ENCODE measurements at regions not wholly inside any gene's neighbourhood (a gene's known extent, or its start where the extent isn't known, plus 50 kb on each side); places are given as distances from the start of the nearest gene placed in this dataset.
"Not testable (repeated sequence)": the region's sequence is repeated elsewhere in the genome, so short reads cannot be mapped to it uniquely, and the experiment has no call there.

GRCh38 chr4:30462445-30463090 lies 257.6 kb upstream of the PCDH7 start:
- no peak for DNase-seq

- DNase-seq: no peak
Observed at GRCh38 chr4:30471861-30472260, 248.3 kb upstream of the PCDH7 start.

GRCh38 chr4:30473225-30473624 lies 246.9 kb upstream of the PCDH7 start:
- DNase-seq: no peak

- DNase-seq: no peak
Observed at GRCh38 chr4:30495251-30495650, 224.9 kb upstream of the PCDH7 start.

- no peak for DNase-seq
Observed at GRCh38 chr4:30495651-30496310, 224.4 kb upstream of the PCDH7 start.

- no peak for DNase-seq
Observed at GRCh38 chr4:30511751-30512150, 208.4 kb upstream of the PCDH7 start.

- no peak for DNase-seq
Observed at GRCh38 chr4:30518211-30518610, 202.0 kb upstream of the PCDH7 start.

- no peak for DNase-seq
Observed at GRCh38 chr4:30525662-30526315, 194.4 kb upstream of the PCDH7 start.

GRCh38 chr4:30535255-30535654 lies 184.9 kb upstream of the PCDH7 start:
- no peak for DNase-seq

- no peak for DNase-seq
Observed at GRCh38 chr4:30536231-30536630, 183.9 kb upstream of the PCDH7 start.

GRCh38 chr4:30537456-30537855 lies 182.7 kb upstream of the PCDH7 start:
- no peak for DNase-seq

GRCh38 chr4:30538794-30539193 lies 181.4 kb upstream of the PCDH7 start:
- no peak for DNase-seq

GRCh38 chr4:30543057-30543456 lies 177.1 kb upstream of the PCDH7 start:
- no peak for DNase-seq

GRCh38 chr4:30553151-30553550 lies 167.0 kb upstream of the PCDH7 start:
- no peak for DNase-seq

- DNase-seq: no peak
Observed at GRCh38 chr4:30553706-30554105, 166.5 kb upstream of the PCDH7 start.

- no peak for DNase-seq
Observed at GRCh38 chr4:30555775-30556174, 164.4 kb upstream of the PCDH7 start.

- DNase-seq: no peak
Observed at GRCh38 chr4:30559481-30559880, 160.7 kb upstream of the PCDH7 start.

- DNase-seq: no peak
Observed at GRCh38 chr4:30586850-30587249, 133.3 kb upstream of the PCDH7 start.

- not testable (repeated sequence) for DNase-seq
Observed at GRCh38 chr4:30589669-30590068, 130.5 kb upstream of the PCDH7 start.

- no peak for DNase-seq
Observed at GRCh38 chr4:30600246-30601017, 119.7 kb upstream of the PCDH7 start.

- no peak for DNase-seq
Observed at GRCh38 chr4:30601070-30601865, 118.9 kb upstream of the PCDH7 start.

GRCh38 chr4:30605616-30606190 lies 114.5 kb upstream of the PCDH7 start:
- DNase-seq: no peak

Measured in GDM1 (cell line).